HFFc6 (cell line): ENCODE measurements at regions not wholly inside any gene's neighbourhood (a gene's known extent, or its start where the extent isn't known, plus 50 kb on each side); places are given as distances from the start of the nearest gene placed in this dataset.

ENCODE experiments used
- DNase-seq: peaks from one replicate; pipeline ENCODE4 v3.0.0-alpha.2; 2018
- H3K27ac Mint-ChIP-seq: 2 replicates; pipeline ENCODE4 v1.8.0; 2020; ENCODE audit warnings: mild to moderate bottlenecking, mixed read lengths
- H3K27me3 Mint-ChIP-seq: 2 replicates; pipeline ENCODE4 v1.8.0; 2021; ENCODE audit warnings: mild to moderate bottlenecking, moderate library complexity, mixed read lengths; ENCODE audit not compliant: insufficient read depth
- H3K36me3 Mint-ChIP-seq: 2 replicates; pipeline ENCODE4 v1.8.0; 2021; ENCODE audit warnings: low read depth, mixed read lengths
- H3K4me1 Mint-ChIP-seq: 2 replicates; pipeline ENCODE4 v1.8.0; 2020; ENCODE audit warnings: low read depth, mixed read lengths
- H3K4me3 Mint-ChIP-seq: 2 replicates; pipeline ENCODE4 v1.8.0; 2020; ENCODE audit warnings: mild to moderate bottlenecking, moderate library complexity, mixed read lengths
- H3K9me3 Mint-ChIP-seq: 2 replicates; pipeline ENCODE4 v1.8.0; 2020; ENCODE audit warnings: mild to moderate bottlenecking, mixed read lengths
- CTCF ChIP-seq: fragments of 200-600 bp; sonication (generic); IDR thresholded peaks from 2 replicates; pipeline ENCODE4 v1.5.0; 2021; ENCODE audit warnings: antibody characterized with exemption, mild to moderate bottlenecking

- Mint-ChIP-seq H3K4me3 (no peak overlapping the region), H3K9me3 (peaks cover 14% of the 10 kb centered on the region), H3K4me1 (no peaks in the 10 kb centered on the region), H3K36me3 (no peaks in the 10 kb centered on the region), H3K27me3 (no peaks in the 10 kb centered on the region), H3K27ac (no peak overlapping the region)
- DNase-seq: no peak
- TF ChIP-seq CTCF: no peak
These were observed 55.7 kb upstream of the GRM7 start for GRCh38 chr3:6805236-6805635.

GRCh38 chr3:6806991-6807390 is 53.9 kb upstream of the GRM7 start:
- Mint-ChIP-seq H3K4me1 (no peaks in the 10 kb centered on the region), H3K27me3 (no peaks in the 10 kb centered on the region), H3K36me3 (no peaks in the 10 kb centered on the region), H3K4me3 (no peak overlapping the region), H3K9me3 (peaks cover 29% of the 10 kb centered on the region), H3K27ac (no peak overlapping the region)
- no peak for TF ChIP-seq CTCF
- DNase-seq: no peak

- Mint-ChIP-seq H3K9me3 (peaks cover 39% of the 10 kb centered on the region), H3K36me3 (no peaks in the 10 kb centered on the region), H3K4me1 (no peaks in the 10 kb centered on the region), H3K4me3 (no peak overlapping the region), H3K27ac (no peak overlapping the region), H3K27me3 (no peaks in the 10 kb centered on the region)
- TF ChIP-seq CTCF: no peak
- DNase-seq: no peak
These were observed 52.8 kb upstream of the GRM7 start for GRCh38 chr3:6807967-6808588.

- no peak for TF ChIP-seq CTCF
- H3K4me3 Mint-ChIP-seq: no peak overlapping the region
- DNase-seq: no peak
- no peaks in the 10 kb centered on the region for H3K4me1 Mint-ChIP-seq
- no peaks in the 10 kb centered on the region for H3K27me3 Mint-ChIP-seq
- H3K27ac Mint-ChIP-seq: no peak overlapping the region
- peaks cover 48% of the 10 kb centered on the region for H3K9me3 Mint-ChIP-seq
- no peaks in the 10 kb centered on the region for H3K36me3 Mint-ChIP-seq
These were observed 51.6 kb upstream of the GRM7 start for GRCh38 chr3:6809349-6809748.
